Inflammatory macrophage treated with lipopolysaccharide for 1 hour (primary cell): ENCODE measurements at regions not wholly inside any gene's neighbourhood (a gene's known extent, or its start where the extent isn't known, plus 50 kb on each side); places are given as distances from the start of the nearest gene placed in this dataset.
"Not testable (repeated sequence)": the region's sequence is repeated elsewhere in the genome, so short reads cannot be mapped to it uniquely, and the experiment has no call there.

ENCODE experiments used
- DNase-seq, 2 donors: peaks; one replicate each; pipeline ENCODE4 v3.0.0-alpha.2; 2020 to 2022

DNA sequence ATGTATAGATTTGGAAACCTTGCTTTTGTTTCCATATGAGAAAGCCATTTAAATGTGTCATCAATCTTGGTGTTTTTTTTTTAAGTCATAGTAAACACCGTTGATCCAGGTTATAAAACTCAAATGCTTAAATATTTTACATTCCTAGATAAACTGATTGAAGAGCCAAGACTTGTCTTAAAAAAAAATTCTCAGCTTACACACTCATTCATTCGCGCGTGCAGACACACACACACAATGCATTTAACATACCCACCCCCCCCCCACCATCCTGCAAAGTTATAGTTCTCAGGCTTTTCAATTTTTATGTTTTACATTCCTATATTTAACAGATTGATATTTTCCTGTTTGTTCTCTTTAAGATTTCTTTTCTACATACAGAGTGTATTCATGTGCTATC lies 536.4 kb downstream of the PRKD1 start:
- DNase-seq, result no peak

DNA sequence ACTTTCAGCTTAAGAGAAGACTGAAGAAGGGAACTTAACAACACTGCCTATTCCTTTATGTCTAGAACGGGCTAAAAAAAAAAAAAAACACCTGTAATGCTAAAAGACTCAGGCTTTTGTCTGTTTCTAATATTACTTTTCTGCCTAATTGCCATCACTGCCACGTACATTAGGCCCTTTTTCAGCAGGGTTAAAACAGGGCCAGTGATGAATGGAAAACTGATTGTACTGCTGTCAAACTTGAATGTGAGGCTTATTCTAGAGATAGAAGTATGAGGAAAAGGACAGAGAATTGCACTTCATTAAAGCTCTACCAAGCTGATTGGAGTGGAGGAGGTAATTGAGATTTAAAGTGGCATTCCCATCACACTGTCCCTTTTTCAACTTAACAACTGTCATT lies 535.8 kb downstream of the PRKD1 start:
- no peak for DNase-seq

DNA sequence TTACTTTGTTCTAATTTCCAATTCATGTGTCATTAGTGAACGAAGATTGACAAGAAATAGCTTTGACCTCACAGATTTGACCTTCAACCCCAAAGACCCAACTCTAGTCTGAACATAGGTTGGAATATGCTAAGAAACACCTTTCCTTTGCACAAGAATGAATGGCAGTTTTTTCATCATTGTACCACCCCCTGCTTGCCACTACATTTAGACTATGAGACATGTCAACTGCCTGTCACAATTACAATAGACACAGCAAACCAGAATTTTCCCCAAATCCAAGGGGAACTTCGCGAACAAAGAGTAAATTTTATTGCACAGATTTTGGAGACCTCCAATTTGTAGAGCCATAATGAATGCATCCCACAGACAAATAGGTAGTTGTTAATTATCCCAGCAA lies 535.4 kb downstream of the PRKD1 start:
- DNase-seq, result no peak

DNA sequence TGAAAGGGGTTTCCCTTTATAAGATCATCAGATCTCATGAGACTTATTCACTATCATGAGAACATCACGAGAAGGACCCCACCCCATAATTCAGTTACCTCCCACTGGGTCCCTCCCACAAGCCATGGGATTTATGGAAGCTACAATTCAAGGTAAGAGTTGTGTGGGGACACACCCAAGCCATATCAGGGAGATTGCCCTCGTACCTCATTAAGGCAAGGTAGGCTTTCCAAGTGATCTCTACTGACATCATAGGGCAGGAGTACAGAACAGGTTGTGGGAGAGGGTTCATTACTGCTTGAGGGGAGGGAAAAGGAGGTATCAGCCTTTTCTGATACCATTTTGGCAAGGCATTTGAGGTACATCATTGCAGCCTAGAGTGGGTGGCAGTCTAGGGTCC lies 524.6 kb downstream of the PRKD1 start:
- no peak for DNase-seq

DNA sequence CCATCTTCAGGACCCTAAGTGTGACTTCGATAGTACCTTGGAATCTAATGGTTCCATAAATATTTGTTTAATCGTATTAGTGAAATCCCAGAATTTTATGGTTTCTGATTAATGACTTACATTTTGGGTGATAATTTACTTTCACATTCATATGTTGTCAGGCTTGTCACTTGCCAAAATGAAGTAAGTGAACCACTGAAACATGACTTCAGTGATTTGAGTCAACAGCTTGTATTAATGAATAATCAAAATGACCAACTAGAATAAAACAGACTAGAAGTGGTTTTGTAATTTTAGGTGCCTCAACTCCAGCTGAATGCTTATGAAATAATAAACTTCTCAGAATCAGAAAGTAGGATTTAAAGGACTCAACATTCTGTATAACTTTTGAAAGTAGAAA lies 517.1 kb downstream of the PRKD1 start:
- DNase-seq, result no peak

DNA sequence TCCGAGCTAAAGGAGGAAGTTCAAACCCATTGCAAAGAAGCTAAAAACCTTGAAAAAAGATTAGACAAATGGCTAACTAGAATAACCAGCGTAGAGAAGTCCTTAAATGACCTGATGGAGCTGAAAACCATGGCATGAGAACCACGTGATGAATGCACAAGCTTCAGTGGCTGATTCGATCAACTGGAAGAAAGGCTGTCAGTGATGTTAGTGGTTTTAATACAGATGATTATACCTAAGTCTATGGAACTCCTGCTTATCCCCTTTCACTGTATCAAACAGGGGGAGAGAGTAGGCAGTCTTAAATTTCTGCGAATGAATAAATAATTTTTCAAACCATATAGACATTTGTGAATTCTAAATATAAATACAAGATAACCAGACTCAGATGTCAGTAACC lies 512.7 kb downstream of the PRKD1 start:
- not testable (repeated sequence) for DNase-seq

DNA sequence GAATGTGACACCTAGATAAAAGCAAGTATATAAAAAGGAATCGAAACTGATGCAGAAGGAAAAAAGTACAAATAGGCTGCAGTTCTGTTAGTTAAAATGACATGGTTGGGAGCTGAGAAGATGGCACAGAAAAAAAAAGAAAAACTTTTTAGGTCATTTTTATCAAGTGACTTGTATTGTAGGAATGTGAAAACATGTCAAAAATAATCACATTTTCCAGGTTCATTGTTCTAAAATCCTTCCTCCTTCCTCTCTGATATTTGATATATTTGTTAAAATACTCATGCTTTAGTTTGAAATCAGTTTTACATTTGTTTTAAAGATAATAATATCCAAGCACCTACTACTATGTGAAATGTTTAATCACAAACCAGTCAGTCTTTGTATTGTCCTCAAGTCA lies 507.9 kb downstream of the PRKD1 start:
- no peak for DNase-seq

DNA sequence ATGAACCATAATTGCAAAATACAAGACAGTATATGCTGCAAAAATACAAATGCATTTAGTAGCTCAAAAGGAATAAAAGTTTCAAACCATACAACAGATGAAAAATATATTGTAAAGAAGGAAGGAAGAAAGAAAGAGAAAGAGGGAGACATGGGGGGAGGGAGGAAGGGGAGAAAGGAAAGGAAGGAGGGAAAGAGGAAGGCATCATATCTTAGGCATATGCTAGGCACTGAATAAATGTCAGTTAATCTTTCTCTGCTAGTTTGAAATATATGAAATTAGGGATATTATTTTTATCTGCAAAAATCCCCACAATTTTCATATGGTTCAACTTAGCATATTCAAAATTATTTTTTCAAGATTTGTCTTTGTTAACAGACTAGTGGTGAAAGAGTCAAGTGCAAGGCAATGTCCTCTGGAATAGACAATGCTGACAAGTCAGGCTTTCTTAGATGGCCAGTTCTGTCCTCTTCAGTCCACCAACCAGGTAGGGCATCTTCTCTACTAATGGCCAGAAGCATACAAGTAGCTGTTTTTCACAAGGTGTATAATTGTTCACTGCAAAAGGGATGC lies 506.4 kb downstream of the PRKD1 start:
- no peak for DNase-seq

DNA sequence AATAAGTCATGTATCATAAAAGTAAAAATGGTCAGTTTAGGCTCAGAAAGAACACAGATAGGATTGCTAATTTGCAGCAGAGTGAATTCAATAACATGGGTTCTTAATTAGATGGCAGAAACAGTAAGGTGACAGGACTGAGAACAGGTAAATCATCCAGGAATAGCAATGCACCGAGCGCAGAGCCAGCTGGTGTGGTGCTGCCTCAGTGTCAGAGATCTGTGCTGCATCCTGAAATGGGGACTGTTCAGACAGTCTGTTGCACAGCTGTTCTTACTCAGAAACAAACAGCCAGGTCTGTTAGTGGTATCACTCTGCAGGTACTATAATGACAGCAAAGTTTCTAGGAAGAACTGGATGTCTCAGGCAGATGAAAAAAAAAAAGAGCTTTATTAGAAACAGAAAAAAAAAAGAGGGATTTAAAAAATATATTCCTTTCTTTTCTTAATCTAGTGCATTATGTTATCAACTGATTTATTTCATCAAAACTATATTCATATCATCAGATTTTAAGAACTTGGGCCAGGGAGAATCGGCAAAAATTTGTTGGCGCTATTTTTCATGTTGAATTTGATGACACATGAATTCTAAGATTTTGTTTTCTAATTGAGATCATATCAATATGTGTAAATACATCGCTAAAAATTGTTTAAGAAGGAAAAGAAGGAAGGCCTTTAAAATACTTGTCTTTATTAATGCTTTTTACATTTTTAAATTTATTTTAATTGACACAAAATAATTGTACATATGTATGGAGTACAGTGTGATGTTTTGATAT lies 501.8 kb downstream of the PRKD1 start:
- DNase-seq, result no peak

DNA sequence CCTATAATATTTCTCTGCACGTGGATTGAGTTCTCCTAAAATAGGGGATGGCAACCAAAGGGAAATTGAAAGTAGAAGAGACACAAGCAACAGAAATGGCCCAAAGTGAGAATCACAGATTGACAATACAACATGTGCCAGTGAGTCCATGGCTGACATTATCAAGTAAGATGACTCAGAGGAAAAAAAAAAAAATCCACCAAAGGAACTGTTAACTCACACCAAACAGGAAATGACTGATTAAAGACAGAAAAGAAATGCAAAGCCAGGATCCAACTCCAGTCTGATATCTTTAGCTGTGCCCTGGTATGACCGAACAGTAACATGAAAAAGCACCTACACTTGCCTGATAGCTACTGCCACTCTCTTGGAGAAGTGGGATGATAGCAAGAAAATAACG lies 485.0 kb downstream of the PRKD1 start:
- DNase-seq, result no peak

DNA sequence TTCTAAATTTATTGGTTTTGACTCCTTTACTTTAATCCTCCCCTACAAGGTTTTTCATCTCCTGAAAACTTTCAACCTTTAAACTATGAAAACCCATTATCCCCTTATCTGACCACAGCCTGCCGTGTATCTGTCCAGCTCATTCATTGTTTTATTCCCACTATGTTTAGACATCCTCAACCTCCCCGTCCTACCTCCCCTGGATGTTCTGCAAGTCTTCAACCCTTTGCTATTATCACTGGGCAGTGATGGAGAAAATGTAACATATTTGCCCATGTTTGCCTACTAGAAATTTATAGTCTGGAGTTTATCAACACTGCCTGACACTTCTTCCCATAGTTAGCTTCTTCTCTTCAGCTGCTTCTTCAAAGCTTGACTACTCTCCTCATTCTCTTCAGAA lies 483.4 kb downstream of the PRKD1 start:
- DNase-seq, result no peak

DNA sequence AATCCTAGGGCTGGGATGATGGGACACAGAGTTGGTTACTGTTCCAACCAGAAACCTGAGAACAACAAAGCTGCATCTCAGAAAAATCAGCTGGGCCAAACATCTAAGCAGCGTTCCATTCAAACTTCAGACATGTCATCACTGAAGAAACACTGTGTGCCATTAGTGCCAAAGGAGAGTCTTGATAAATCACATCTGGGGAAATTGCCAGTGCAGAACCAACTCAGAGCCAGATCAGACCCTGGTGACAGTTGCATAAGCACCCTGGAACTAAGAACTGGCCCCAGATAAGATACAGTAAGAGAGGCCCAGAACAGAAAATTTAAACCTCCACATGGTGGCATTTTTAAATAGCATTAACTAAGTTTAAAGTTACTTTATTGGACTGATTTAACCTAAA lies 482.8 kb downstream of the PRKD1 start:
- no peak for DNase-seq

DNA sequence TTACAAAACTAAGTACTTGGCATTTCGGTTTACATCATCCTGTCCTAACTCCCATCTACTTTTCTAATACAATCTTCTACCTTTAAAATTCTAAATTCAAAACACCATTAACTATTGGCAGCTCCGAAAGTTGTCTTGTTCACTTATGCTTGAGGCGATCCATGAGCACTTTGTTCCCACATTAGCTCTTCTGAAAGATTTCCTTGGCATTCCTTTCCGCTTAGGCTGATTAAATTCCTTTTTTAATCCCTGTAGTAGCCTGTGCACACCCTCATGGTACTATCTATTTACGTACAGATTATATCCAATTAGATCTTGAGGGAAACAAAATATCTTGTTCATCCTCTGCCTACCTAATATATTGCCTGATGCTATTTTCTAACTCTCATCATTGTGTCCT lies 480.7 kb downstream of the PRKD1 start:
- no peak for DNase-seq

DNA sequence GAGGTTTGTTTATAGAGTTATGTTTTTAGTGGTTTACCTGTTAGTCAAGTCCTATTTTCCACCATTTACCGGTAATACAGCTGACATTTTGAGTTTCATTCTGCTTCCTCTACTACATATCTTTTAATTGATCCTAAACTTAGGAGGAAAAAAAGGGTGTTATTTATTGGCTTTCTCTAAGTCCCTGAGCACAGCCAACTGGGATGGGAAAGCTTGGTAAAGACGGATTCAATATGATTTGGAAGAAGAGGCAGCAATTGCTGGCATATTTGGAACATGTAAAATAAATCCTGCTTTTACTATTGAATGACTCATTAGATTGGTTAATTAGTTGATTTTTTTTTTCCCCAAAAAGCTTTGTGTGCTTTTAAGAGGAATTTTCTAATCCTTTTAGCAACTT lies 475.7 kb downstream of the PRKD1 start:
- no peak for DNase-seq

DNA sequence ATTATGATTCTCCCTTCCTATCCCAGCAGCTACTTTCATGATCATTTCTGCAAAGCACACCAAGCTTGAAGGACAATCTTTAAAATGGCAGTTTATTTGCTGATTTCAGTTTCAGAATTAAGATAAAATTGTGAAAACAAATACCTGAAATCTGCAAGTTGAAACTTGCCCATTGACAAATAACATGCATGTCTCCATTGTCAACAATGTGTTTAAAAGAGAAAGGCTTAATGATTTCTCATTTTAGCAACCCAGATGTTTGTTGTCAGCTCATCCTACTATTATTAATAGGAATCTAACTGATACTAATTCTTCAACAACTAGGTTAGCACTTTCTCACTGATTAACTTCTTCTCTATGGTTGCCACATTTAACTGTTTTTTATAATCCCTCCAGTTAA lies 474.6 kb downstream of the PRKD1 start:
- no peak for DNase-seq

DNA sequence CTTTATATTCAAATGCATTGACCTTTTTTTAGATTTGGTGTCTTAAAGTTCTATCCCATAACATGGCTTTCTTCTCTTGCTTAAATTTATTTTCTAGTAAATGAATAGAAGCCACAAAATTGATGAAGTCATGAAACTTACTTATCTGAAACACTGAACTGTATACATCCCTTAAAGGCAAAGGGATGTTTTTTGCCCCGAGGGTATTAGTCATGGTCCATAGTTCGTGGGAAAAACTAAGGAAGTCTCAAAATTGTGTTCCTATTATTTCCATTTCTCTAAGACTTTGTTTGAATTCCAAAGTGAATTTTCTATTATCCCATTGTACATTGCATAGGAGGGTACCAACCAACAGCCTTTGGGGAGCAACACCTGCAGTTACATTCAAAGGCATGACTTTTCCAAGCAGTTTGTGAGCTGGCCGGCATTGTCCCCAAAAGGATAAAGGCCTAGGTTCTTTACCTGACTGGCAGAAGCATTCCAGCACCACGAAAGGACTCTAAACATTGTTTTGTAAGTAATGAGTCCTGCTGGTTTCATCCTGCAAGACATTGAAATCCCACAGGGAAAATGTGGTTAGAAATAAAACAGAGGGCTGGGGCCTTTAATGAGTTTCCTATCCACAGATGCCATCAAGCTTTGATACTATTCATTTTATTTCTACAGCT lies 473.5 kb downstream of the PRKD1 start:
- DNase-seq, result no peak

DNA sequence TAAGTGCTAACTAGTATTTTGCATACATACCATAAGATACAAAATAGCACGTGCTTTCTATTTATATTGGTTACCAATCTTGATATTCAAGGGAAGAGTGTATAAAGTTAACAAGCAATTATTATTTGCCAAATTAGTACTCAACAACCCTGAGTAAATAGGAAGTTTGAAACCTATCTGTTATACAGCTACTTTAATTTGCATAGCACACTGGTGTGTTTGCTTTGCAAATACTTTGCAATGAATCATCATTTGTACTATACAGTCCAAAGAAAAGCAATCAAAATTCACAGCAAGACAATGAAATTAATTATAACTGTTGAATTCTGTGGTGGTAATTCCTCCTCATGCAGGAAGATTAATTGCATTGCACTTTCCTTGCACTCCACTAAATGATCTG lies 469.1 kb downstream of the PRKD1 start:
- DNase-seq, result no peak

DNA sequence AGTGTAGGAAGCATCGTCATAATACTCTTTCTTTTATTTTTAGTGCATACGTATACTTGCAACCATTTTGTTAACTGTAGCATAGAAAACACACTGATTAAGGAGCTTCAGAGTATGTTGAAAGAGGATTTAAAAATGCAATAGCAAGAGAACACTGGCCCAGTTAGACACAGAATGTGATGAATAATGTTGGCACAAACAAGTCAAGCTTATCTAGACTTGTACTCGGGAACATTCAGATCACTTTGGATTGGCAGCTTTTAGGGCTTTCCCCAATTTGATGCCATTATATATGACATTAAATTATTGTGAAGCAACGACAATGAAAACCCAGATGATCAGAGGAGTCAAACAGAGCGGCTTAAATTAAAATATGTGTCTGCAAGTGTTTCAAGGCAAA lies 468.1 kb downstream of the PRKD1 start:
- no peak for DNase-seq

DNA sequence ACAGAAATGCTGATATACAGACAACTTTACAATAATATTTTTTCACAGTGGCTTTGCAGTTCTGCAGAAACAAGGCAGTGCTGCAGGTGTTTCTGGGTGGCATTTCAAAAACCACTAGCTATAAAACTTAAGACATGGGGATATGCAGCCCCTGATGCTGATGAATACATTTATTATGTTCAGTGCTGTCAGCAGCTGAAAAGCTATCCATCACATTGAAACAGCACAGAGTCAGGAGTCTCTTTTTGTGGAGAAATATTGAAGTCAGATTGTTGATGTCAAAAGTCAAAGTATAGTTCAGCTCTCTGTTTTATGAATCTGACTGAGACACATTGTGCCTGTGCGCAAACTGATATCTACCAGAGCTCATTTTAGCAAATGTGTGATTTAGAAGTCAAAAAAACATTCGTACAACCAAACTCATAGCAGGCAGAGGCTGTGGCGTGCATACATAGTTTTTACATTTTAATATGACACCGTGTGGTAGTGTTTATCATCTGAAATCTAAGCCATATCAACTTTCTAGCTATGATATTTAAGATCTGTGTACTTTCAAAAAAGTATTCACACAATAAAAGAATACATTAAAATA lies 467.6 kb downstream of the PRKD1 start:
- no peak for DNase-seq

DNA sequence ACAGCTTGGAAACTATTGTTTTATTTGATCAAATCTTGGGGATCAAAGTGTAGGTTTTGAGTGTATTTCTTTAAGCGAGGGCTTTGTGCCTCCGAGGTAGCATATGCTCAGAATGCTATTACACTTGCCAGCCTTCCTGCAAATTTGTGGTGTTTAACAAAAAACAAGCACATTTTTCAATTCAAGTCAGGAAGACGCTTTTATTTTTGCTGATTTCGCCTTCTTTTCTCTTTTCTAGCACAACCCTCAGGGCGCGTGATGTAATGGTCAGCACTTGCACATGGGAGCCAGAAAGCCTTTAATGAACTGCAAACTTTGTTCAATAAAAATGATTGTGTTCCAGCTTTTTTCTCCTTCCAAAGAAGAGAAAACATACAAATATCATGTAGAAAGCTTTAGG lies 466.5 kb downstream of the PRKD1 start:
- no peak for DNase-seq

DNA sequence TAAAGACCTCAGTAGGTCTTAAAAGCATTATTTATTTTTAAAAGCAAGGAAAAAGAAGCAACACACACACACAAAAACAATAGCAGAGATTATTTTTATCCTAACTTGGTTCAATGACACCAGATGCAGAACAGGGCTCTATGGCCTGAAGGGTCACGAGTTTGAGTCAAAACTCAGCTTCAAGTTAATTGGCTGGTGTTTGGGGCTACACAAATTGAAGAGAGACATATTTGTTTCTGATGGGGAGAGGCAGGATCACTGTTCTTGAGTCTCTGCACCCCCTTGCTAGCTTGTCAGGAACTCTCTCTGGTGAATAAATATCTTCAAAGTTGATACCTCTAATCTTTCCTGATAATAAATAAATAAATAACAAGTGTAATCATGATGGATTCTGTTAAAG lies 466.1 kb downstream of the PRKD1 start:
- DNase-seq, result no peak

DNA sequence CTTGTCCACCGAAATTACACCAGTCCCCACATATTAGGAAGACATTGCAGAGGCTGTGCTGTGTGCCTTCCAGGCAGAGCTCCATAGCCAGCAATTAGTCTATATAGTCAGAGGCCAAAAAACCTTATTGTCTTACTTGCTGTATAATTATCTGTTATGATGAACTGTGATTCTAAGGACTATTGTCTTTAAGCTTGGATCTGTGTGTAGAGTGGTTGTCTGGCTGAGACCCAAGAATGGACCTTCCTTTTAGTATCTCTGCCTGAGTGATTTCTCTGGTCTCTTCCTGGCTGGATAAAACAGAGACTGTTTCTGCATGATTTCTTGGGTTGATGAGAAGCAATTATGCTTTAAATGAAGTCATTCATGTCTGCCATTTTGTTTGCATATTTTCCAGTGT lies 465.3 kb downstream of the PRKD1 start:
- no peak for DNase-seq

DNA sequence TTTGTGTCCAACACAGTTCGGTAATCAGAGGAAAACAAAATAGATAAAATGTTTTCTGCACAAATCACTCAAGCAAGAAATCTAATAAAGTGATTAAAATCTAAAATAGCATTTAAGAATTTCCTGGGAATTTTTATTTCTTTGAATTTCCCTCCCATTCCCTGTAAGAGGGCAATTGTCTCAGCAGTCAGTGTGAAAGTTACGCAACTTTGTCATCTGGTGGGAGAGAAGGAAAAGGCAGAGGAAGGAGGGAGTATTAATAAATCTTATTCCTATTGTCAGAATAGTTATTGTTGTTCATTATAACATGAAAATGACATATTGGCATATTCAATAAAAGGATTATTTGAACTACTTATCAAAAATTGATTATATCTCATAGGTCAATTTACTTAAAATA lies 464.9 kb downstream of the PRKD1 start:
- no peak for DNase-seq

DNA sequence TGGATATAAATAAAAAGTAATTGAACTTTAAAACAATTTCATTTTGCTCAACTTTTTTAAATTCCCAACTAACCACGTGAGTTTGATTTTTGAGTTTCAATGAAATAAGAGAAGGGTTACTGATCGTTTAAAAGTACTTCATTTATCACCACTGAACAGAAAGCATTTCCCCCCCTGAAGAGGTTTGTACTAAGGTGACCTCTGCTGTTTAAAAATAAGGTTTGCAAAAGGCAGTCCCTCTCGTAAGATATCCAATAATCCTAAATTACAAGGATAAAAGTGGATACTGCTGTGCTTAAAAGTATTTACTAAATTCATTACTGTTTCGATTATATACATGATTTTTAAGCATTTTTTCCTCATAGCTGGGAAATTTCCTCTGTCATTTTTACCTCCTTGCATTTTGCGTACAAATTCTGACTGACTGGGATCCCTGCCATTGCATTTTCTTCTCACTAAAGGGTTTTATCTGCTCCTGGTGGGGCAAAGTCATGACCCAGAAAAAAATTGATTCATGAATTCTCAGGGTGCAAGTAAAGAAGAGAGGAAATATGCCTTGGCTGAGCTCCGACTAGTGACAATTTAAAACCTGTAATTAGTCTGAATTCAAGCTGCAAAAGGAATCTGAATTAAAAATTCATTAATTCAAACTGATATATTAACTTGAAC lies 463.8 kb downstream of the PRKD1 start:
- DNase-seq, result no peak
